T-cell (primary cell): ENCODE measurements at regions not wholly inside any gene's neighbourhood (a gene's known extent, or its start where the extent isn't known, plus 50 kb on each side); places are given as distances from the start of the nearest gene placed in this dataset.

Experiments used
- ATAC-seq, 4 experiments: fragments of 200-7000 bp in 3 of 4; fragments of 150-1000 bp in 1 of 4; cut with Tn5 transposase; replicated peaks in 1 of 4; 1 replicate in 3 of 4; 2 replicates in 1 of 4; pipeline ENCODE4 v1.10.0; 2021; ENCODE audit warnings: moderate library complexity in 3 of 4, mild to moderate bottlenecking in 2 of 4, moderate number of reproducible peaks in 1 of 4
- CTCF ChIA-PET, 2 donors: fragments of 300-600 bp; sonication (Branson Sonifier 250); formaldehyde crosslinking; loops; one replicate each; lab custom pipeline; 2022; ENCODE audit warnings: antibody characterized with exemption in 2 of 2; lab: Charles Lee
- POLR2A ChIA-PET, 2 donors: fragments of 300-600 bp; sonication (Branson Sonifier 250); formaldehyde crosslinking; loops; one replicate each; lab custom pipeline; 2022; ENCODE audit warnings: antibody characterized with exemption in 2 of 2; lab: Charles Lee
- DNase-seq, 35 experiments: peaks; one replicate each; pipeline versions ENCODE4 v3.0.0 to v3.0.0-alpha.2; 2013 to 2023
- H3K27ac ChIP-seq: one replicate; pipeline ENCODE4 v1.5.1; 2013; ENCODE audit warnings: low read length
- H3K27me3 ChIP-seq, 2 experiments: replicated peaks in 1 of 2; 1 replicate in 1 of 2; 2 replicates in 1 of 2; pipeline versions ENCODE4 v1.6.1 to v1.7.0; 2013; ENCODE audit warnings: low read length in 1 of 2, mixed read lengths in 1 of 2; ENCODE audit not compliant: control insufficient read depth in 2 of 2, insufficient read depth in 2 of 2; ENCODE audit errors: extremely low read depth in 1 of 2
- H3K36me3 ChIP-seq, 2 donors: 1 replicate in 1 of 2; 2 replicates in 1 of 2; pipeline versions ENCODE4 v1.6.1 to v1.7.0; 2013; ENCODE audit warnings: low read length in 1 of 2; ENCODE audit not compliant: control insufficient read depth in 2 of 2, insufficient read depth in 1 of 2; ENCODE audit errors: extremely low read depth in 1 of 2
- H3K4me1 ChIP-seq, 2 experiments: 1 replicate in 1 of 2; 2 replicates in 1 of 2; pipeline versions ENCODE4 v1.6.1 to v1.7.0; 2013; ENCODE audit warnings: low read length in 2 of 2, mixed read lengths in 1 of 2; ENCODE audit not compliant: insufficient read depth in 2 of 2, control insufficient read depth in 1 of 2; ENCODE audit errors: extremely low read depth in 1 of 2
- H3K4me3 ChIP-seq, 2 donors: 1 replicate in 1 of 2; 2 replicates in 1 of 2; pipeline versions ENCODE4 v1.5.1 to v1.7.0; 2013; ENCODE audit warnings: mild to moderate bottlenecking in 2 of 2, low read length in 1 of 2, moderate library complexity in 1 of 2; ENCODE audit not compliant: control insufficient read depth in 1 of 2; ENCODE audit errors: extremely low read depth in 1 of 2
- H3K9me3 ChIP-seq: 2 replicates; pipeline ENCODE4 v1.7.0; 2013
- H3K27ac Mint-ChIP-seq, 2 donors: one replicate each; pipeline ENCODE4 v1.8.0; 2020 to 2021; ENCODE audit warnings: mild to moderate bottlenecking in 2 of 2, mixed read lengths in 2 of 2
- H3K27me3 Mint-ChIP-seq, 2 donors: one replicate each; pipeline ENCODE4 v1.8.0; 2021 to 2022; ENCODE audit warnings: mixed read lengths in 2 of 2
- H3K36me3 Mint-ChIP-seq: one replicate; pipeline ENCODE4 v1.8.0; 2021; ENCODE audit warnings: mixed read lengths
- H3K4me1 Mint-ChIP-seq, 3 donors: one replicate each; pipeline ENCODE4 v1.8.0; 2020 to 2022; ENCODE audit warnings: mixed read lengths in 3 of 3, mild to moderate bottlenecking in 1 of 3
- H3K4me3 Mint-ChIP-seq, 3 donors: one replicate each; pipeline ENCODE4 v1.8.0; 2020 to 2022; ENCODE audit warnings: mild to moderate bottlenecking in 3 of 3, mixed read lengths in 3 of 3, moderate library complexity in 3 of 3
- H3K9me3 Mint-ChIP-seq, 3 donors: one replicate each; pipeline ENCODE4 v1.8.0; 2020 to 2022; ENCODE audit warnings: mixed read lengths in 3 of 3
- WGBS: methylation state at CpG from one replicate; pipeline ENCODE4 v1.1.5; 2013; ENCODE audit warnings: missing lambda C conversion rate; ENCODE audit not compliant: insufficient coverage; 5-methylcytosine and 5-hydroxymethylcytosine counted together

- no peaks in the 10 kb centered on the region for H3K9me3 ChIP-seq
- ChIA-PET POLR2A (no interaction called here), CTCF (no interaction called here)
- Mint-ChIP-seq H3K27ac (no peak overlapping the region), H3K4me3 (no peak overlapping the region), H3K9me3 (peaks cover 0 to 5% (median 0%) of the 10 kb centered on the region in 3 donors), H3K4me1 (no peaks in the 10 kb centered on the region), H3K36me3 (no peaks in the 10 kb centered on the region), H3K27me3 (peaks cover 0 to 5% of the 10 kb centered on the region in 2 donors)
- no peak overlapping the region for H3K4me3 ChIP-seq
- H3K4me1 ChIP-seq = no peaks in the 10 kb centered on the region
- no peaks in the 10 kb centered on the region for H3K36me3 ChIP-seq
- no peak for DNase-seq
- no peaks in the 10 kb centered on the region for H3K27me3 ChIP-seq
- no peak for ATAC-seq
- H3K27ac ChIP-seq = no peak overlapping the region
These were observed 506.1 kb upstream of the KIRREL3 start for GRCh38 chr11:127506647-127507046.

- H3K9me3 ChIP-seq = no peaks in the 10 kb centered on the region
- no peaks in the 10 kb centered on the region for H3K27me3 ChIP-seq
- Mint-ChIP-seq H3K4me1 (no peaks in the 10 kb centered on the region), H3K27me3 (peaks cover 0 to 5% of the 10 kb centered on the region in 2 donors), H3K9me3 (peaks cover 0 to 5% (median 0%) of the 10 kb centered on the region in 3 donors), H3K27ac (no peak overlapping the region), H3K4me3 (no peak overlapping the region), H3K36me3 (no peaks in the 10 kb centered on the region)
- H3K4me1 ChIP-seq = no peaks in the 10 kb centered on the region
- ATAC-seq = no peak
- H3K27ac ChIP-seq = no peak overlapping the region
- no CpG with 5 or more reads among the region's 2 CpGs for WGBS
- no peak for DNase-seq
- no peaks in the 10 kb centered on the region for H3K36me3 ChIP-seq
- ChIA-PET POLR2A (no interaction called here), CTCF (no interaction called here)
- no peak overlapping the region for H3K4me3 ChIP-seq
These were observed 505.6 kb upstream of the KIRREL3 start for GRCh38 chr11:127506126-127506525.

- no peaks in the 10 kb centered on the region for H3K36me3 ChIP-seq
- ChIA-PET POLR2A (no interaction called here), CTCF (no interaction called here)
- ATAC-seq (no peak), DNase-seq (no peak)
- H3K4me1 ChIP-seq = no peaks in the 10 kb centered on the region
- no peaks in the 10 kb centered on the region for H3K27me3 ChIP-seq
- H3K9me3 ChIP-seq = no peaks in the 10 kb centered on the region
- H3K27ac ChIP-seq = no peak overlapping the region
- Mint-ChIP-seq H3K4me3 (no peak overlapping the region), H3K4me1 (no peaks in the 10 kb centered on the region), H3K27me3 (no peaks in the 10 kb centered on the region), H3K36me3 (no peaks in the 10 kb centered on the region), H3K9me3 (peaks cover 4 to 7% (median 6%) of the 10 kb centered on the region in 3 donors), H3K27ac (no peak overlapping the region)
- no peak overlapping the region for H3K4me3 ChIP-seq
- WGBS = 90% methylated on average over 5 of the region's 7 CpGs
These were observed 495.6 kb upstream of the KIRREL3 start for GRCh38 chr11:127496165-127496564.

GRCh38 chr11:127493330-127494022 lies 492.9 kb upstream of the KIRREL3 start:
- Mint-ChIP-seq H3K27ac (peak overlapping the region in 1 of 2 donors; percentile 27), H3K36me3 (no peaks in the 10 kb centered on the region), H3K9me3 (peaks cover 5 to 10% (median 8%) of the 10 kb centered on the region in 3 donors), H3K27me3 (no peaks in the 10 kb centered on the region), H3K4me1 (no peaks in the 10 kb centered on the region), H3K4me3 (no peak overlapping the region)
- no peak for ATAC-seq
- CTCF ChIA-PET = interaction anchor here in 1 of 2 donors (1.1 kb wide), 1 partner anchor 1013 kb away, joined by 4 read pairs; no protein-coding TSS in a partner anchor
- POLR2A ChIA-PET = no interaction called here
- H3K27ac ChIP-seq = no peak overlapping the region
- H3K4me1 ChIP-seq = no peaks in the 10 kb centered on the region
- H3K4me3 ChIP-seq = no peak overlapping the region
- no peaks in the 10 kb centered on the region for H3K36me3 ChIP-seq
- H3K9me3 ChIP-seq = no peaks in the 10 kb centered on the region
- no peaks in the 10 kb centered on the region for H3K27me3 ChIP-seq
- DNase-seq = peak in 1 of 35 experiments; percentile 2
- WGBS = 50% methylated on average over 1 of the region's 9 CpGs

- no peak for ATAC-seq
- Histone ChIP-seq H3K4me3 (no peak overlapping the region), H3K9me3 (no peaks in the 10 kb centered on the region), H3K36me3 (no peaks in the 10 kb centered on the region), H3K27ac (no peak overlapping the region), H3K4me1 (no peaks in the 10 kb centered on the region), H3K27me3 (no peaks in the 10 kb centered on the region)
- ChIA-PET CTCF (no interaction called here), POLR2A (no interaction called here)
- Mint-ChIP-seq H3K4me1 (no peaks in the 10 kb centered on the region), H3K4me3 (no peak overlapping the region), H3K27ac (no peak overlapping the region), H3K9me3 (peaks cover 10 to 14% (median 13%) of the 10 kb centered on the region in 3 donors), H3K27me3 (no peaks in the 10 kb centered on the region), H3K36me3 (no peaks in the 10 kb centered on the region)
- no peak for DNase-seq
- no CpG with 5 or more reads among the region's 2 CpGs for WGBS
These were observed 491.5 kb upstream of the KIRREL3 start for GRCh38 chr11:127492029-127492428.

GRCh38 chr11:127491589-127491988 lies 491.0 kb upstream of the KIRREL3 start:
- no peaks in the 10 kb centered on the region for H3K4me1 ChIP-seq
- H3K27ac ChIP-seq = no peak overlapping the region
- no peak overlapping the region for H3K4me3 Mint-ChIP-seq
- H3K4me3 ChIP-seq = no peak overlapping the region
- ATAC-seq (no peak), DNase-seq (no peak)
- no peak overlapping the region for H3K27ac Mint-ChIP-seq
- H3K36me3 Mint-ChIP-seq = no peaks in the 10 kb centered on the region
- no peaks in the 10 kb centered on the region for H3K9me3 ChIP-seq
- no peaks in the 10 kb centered on the region for H3K27me3 Mint-ChIP-seq
- ChIA-PET CTCF (no interaction called here), POLR2A (no interaction called here)
- H3K27me3 ChIP-seq = no peaks in the 10 kb centered on the region
- H3K4me1 Mint-ChIP-seq = no peaks in the 10 kb centered on the region
- H3K9me3 Mint-ChIP-seq = peaks cover 10 to 14% (median 13%) of the 10 kb centered on the region in 3 donors
- H3K36me3 ChIP-seq = no peaks in the 10 kb centered on the region
- 0% methylated on average over 1 of the region's 2 CpGs for whole genome bisulfite sequencing
